ENCODE measurements at regions not wholly inside any gene's neighbourhood (a gene's known extent, or its start where the extent isn't known, plus 50 kb on each side); places are given as distances from the start of the nearest gene placed in this dataset.

GRCh38 chr22:27115816-27116256 is 458.4 kb downstream of the MIAT start:
- H3K27ac ChIP-seq (ENCODE audit: low read depth, low read length) = no peak overlapping the region
- no peak overlapping the region for H3K4me2 ChIP-seq (ENCODE audit: insufficient read depth in 1 of 2, low read depth in 2 of 2, low read length in 2 of 2)
- no peak overlapping the region for H3K4me3 ChIP-seq (ENCODE audit: extremely low read depth in 1 of 4, insufficient read depth in 2 of 4, low read depth in 3 of 4, low read length in 4 of 4)
- H3K27me3 ChIP-seq (replicated peaks in 1 of 4; ENCODE audit: control insufficient read depth in 3 of 4, extremely low read depth in 1 of 4, insufficient read depth in 3 of 4, low read length in 3 of 4) = no peaks in the 10 kb centered on the region
- H3K4ac ChIP-seq (replicated peaks; ENCODE audit: insufficient read length, low read depth, low read length) = no peak overlapping the region
- ChIA-PET CTCF (ENCODE audit: partially characterized antibody) (no interaction called here), POLR2A (ENCODE audit: partially characterized antibody) (no interaction called here)
- H2BK15ac ChIP-seq (ENCODE audit: low read length) = no peak overlapping the region
- H2BK5ac ChIP-seq (ENCODE audit: low read depth, low read length) = no peak overlapping the region
- H3K23ac ChIP-seq (ENCODE audit: insufficient read length) = no peak overlapping the region
- no peak overlapping the region for H3K14ac ChIP-seq (ENCODE audit: insufficient read length)
- H2AK5ac ChIP-seq (ENCODE audit: low read depth, low read length) = no peak overlapping the region
- no peak overlapping the region for H3K18ac ChIP-seq (ENCODE audit: extremely low read depth, low read length)
- H3K79me1 ChIP-seq (ENCODE audit: low read depth, low read length) = no peaks in the 10 kb centered on the region
- H3K9ac ChIP-seq (replicated peaks in 1 of 4; ENCODE audit: extremely low read depth in 1 of 4, low read depth in 3 of 4, low read length in 3 of 4) = no peak overlapping the region
- no peak overlapping the region for H4K91ac ChIP-seq (replicated peaks; ENCODE audit: insufficient read length, low read length)
- H3K56ac ChIP-seq (replicated peaks; ENCODE audit: insufficient read length, low read depth, low read length) = no peak overlapping the region
- no peak overlapping the region for H2BK12ac ChIP-seq (ENCODE audit: low read depth, low read length)
- H2BK120ac ChIP-seq (replicated peaks; ENCODE audit: low read depth, low read length) = no peak overlapping the region
- no peak overlapping the region for H4K8ac ChIP-seq (ENCODE audit: extremely low read depth, insufficient read depth, low read length)
- H4K5ac ChIP-seq (ENCODE audit: insufficient read length, low read depth, low read length) = no peak overlapping the region
- no peak for DNase-seq (ENCODE audit: low read depth in 1 of 2, low spot score in 2 of 2)
- peaks cover 0 to 5% (median 0%) of the 10 kb centered on the region in 4 experiments; a peak in 3 of 7 replicates for H3K4me1 ChIP-seq (replicated peaks in 1 of 4; ENCODE audit: control insufficient read depth in 3 of 4, insufficient read depth in 4 of 4, low read length in 3 of 4)
- no peaks in the 10 kb centered on the region for H4K20me1 ChIP-seq (replicated peaks in 1 of 2; ENCODE audit: control insufficient read depth in 1 of 2, insufficient read depth in 2 of 2, low read length in 2 of 2)
- H2AFZ ChIP-seq (ENCODE audit: low read length) = no peak overlapping the region
- H3K79me2 ChIP-seq (ENCODE audit: control insufficient read depth in 1 of 2, insufficient read depth in 2 of 2, low read length in 2 of 2) = no peaks in the 10 kb centered on the region
- 89% methylated on average over 5 of the region's 5 CpGs; no CpG with 5 or more reads in 1 of the 2 experiments for WGBS, 2 experiments (ENCODE audit: extremely low coverage in 1 of 2, insufficient coverage in 1 of 2, insufficient read length in 1 of 2, insufficient replicate concordance in 2 of 2, low coverage in 1 of 2, low lambda C conversion rate in 2 of 2, missing lambda C conversion rate in 1 of 2)
- no peaks in the 10 kb centered on the region for H3K9me3 ChIP-seq (ENCODE audit: insufficient read depth in 2 of 2, low read depth in 1 of 2, low read length in 1 of 2)
- no peak overlapping the region for H2BK20ac ChIP-seq (ENCODE audit: low read length)
- no peak for FAIRE-seq
- H3K23me2 ChIP-seq (ENCODE audit: low read depth, low read length) = no peaks in the 10 kb centered on the region
- no peaks in the 10 kb centered on the region for H3K36me3 ChIP-seq (ENCODE audit: control insufficient read depth in 2 of 4, insufficient read depth in 4 of 4, low read length in 3 of 4)
- TF ChIP-seq KDM4A (IDR thresholded peaks at IDR 0.05; ENCODE audit: low read depth, low read length, severe bottlenecking) (no peak), RXRA (IDR thresholded peaks at IDR 0.05; ENCODE audit: insufficient read depth, low read depth, low read length) (no peak), CHD2 (IDR thresholded peaks at IDR 0.05; ENCODE audit: low read length) (no peak), SP1 (IDR thresholded peaks at IDR 0.05; ENCODE audit: low read depth, low read length) (no peak), TEAD4 (IDR thresholded peaks at IDR 0.05; ENCODE audit: low read depth, low read length) (no peak), ATF3 (IDR thresholded peaks at IDR 0.05; ENCODE audit: insufficient read depth, low read depth, low read length) (no peak), BRCA1 (IDR thresholded peaks at IDR 0.05; ENCODE audit: low read depth, low read length) (no peak), MAX (IDR thresholded peaks at IDR 0.05) (no peak), POLR2AphosphoS5 (IDR thresholded peaks at IDR 0.05; ENCODE audit: low read depth, low read length) (no peak), POU5F1 (IDR thresholded peaks at IDR 0.05; ENCODE audit: low read depth, low read length) (no peak), SP2 (IDR thresholded peaks at IDR 0.05; ENCODE audit: low read length) (no peak), E2F6 (IDR thresholded peaks at IDR 0.05) (no peak), RBBP5 (IDR thresholded peaks at IDR 0.05; ENCODE audit: borderline replicate concordance, low read depth, low read length) (no peak), SUZ12 (IDR thresholded peaks at IDR 0.05; ENCODE audit: low read length) (no peak), SP4 (IDR thresholded peaks at IDR 0.05; ENCODE audit: low read length) (no peak)

All from H1 (cell line).